Smooth muscle cell (in vitro differentiated cells): ENCODE measurements at regions not wholly inside any gene's neighbourhood (a gene's known extent, or its start where the extent isn't known, plus 50 kb on each side); places are given as distances from the start of the nearest gene placed in this dataset.

Experiments used
- DNase-seq: peaks from one replicate; lab custom pipeline; 2025; ENCODE audit not compliant: unreplicated experiment; lab: John Stamatoyannopoulos, UW
- H2AFZ ChIP-seq: fragments of 200-600 bp; sonication (generic); 2 replicates; pipeline ENCODE4 v1.6.0; 2016; ENCODE audit warnings: antibody characterized with exemption, low read depth, mild to moderate bottlenecking
- H3F3A ChIP-seq: fragments of 200-600 bp; sonication (generic); 2 replicates; pipeline ENCODE4 v1.6.0; 2017; ENCODE audit warnings: antibody characterized with exemption, low read depth
- H3K27ac ChIP-seq: fragments of 200-600 bp; sonication (generic); 2 replicates; pipeline ENCODE4 v1.5.1; 2016; ENCODE audit warnings: low read depth, mild to moderate bottlenecking
- H3K27me3 ChIP-seq: fragments of 200-600 bp; sonication (generic); 2 replicates; pipeline ENCODE4 v1.6.1; 2016; ENCODE audit warnings: low read depth, mild to moderate bottlenecking
- H3K36me3 ChIP-seq: fragments of 200-600 bp; sonication (generic); 2 replicates; pipeline ENCODE4 v1.5.1; 2016; ENCODE audit warnings: low read depth
- H3K4me1 ChIP-seq: fragments of 200-600 bp; sonication (generic); 2 replicates; pipeline ENCODE4 v1.5.1; 2016; ENCODE audit warnings: low read depth
- H3K4me2 ChIP-seq: fragments of 200-600 bp; sonication (generic); 2 replicates; pipeline ENCODE4 v1.6.0; 2016; ENCODE audit warnings: mild to moderate bottlenecking
- H3K4me3 ChIP-seq: fragments of 200-600 bp; sonication (generic); 2 replicates; pipeline ENCODE4 v1.5.1; 2016; ENCODE audit warnings: mild to moderate bottlenecking
- H3K79me2 ChIP-seq: fragments of 200-600 bp; sonication (generic); 2 replicates; pipeline ENCODE4 v1.6.0; 2016; ENCODE audit warnings: low read depth, mild to moderate bottlenecking
- H3K9ac ChIP-seq: fragments of 200-600 bp; sonication (generic); 2 replicates; pipeline ENCODE4 v1.6.0; 2016; ENCODE audit warnings: low read depth
- H3K9me3 ChIP-seq: fragments of 200-600 bp; sonication (generic); replicated peaks from 2 replicates; pipeline ENCODE4 v1.5.1; 2016; ENCODE audit warnings: low read depth
- H4K20me1 ChIP-seq: fragments of 200-600 bp; sonication (generic); 2 replicates; pipeline ENCODE4 v1.6.0; 2016; ENCODE audit warnings: low read depth
- WGBS: methylation state at CpG from one replicate; pipeline ENCODE4 v1.1.7; 2016; ENCODE audit warnings: low lambda C conversion rate; 5-methylcytosine and 5-hydroxymethylcytosine counted together
- TF ChIP-seq, protein P1 (sequence below): fragments of 200-600 bp; sonication (generic); IDR thresholded peaks from 2 replicates; pipeline ENCODE4 v1.5.1; 2017; ENCODE audit warnings: borderline replicate concordance, mild to moderate bottlenecking, antibody characterized with exemption; ENCODE audit not compliant: insufficient read depth, poor library complexity, severe bottlenecking

DNA sequence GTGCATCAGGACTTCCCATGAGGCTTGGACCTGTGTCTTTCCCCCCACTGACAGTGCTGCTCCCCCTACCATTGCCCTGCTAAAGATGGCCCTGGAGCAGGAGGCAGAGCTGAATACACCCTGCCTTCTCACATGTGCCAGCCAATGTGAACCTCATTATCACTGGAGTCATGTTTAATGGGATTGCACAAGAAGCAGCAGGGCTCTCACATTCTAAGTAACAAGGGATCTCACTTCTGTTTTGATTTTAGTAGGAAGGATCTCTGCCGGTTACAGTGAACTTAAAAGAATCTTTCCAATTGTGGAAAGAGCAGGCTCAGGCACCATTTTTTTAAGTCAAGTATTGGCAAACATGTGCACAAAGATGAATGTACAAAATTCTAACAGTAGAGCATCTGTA is 322.1 kb upstream of the MEX3C start:
- 43% methylated on average over 1 of the region's 1 CpG for WGBS
- peak overlapping the region; percentile 17 for H2AFZ ChIP-seq

GRCh38 chr18:51520676-51521180 is 323.2 kb upstream of the MEX3C start:
- no peak overlapping the region for H2AFZ ChIP-seq
- no peak overlapping the region for H3K4me3 ChIP-seq
- H3K4me1 ChIP-seq = no peaks in the 10 kb centered on the region
- 87% methylated on average over 1 of the region's 1 CpG for WGBS
- H3K4me2 ChIP-seq = no peak overlapping the region
- no peaks in the 10 kb centered on the region for H3K9me3 ChIP-seq
- TF ChIP-seq, protein P1, sequence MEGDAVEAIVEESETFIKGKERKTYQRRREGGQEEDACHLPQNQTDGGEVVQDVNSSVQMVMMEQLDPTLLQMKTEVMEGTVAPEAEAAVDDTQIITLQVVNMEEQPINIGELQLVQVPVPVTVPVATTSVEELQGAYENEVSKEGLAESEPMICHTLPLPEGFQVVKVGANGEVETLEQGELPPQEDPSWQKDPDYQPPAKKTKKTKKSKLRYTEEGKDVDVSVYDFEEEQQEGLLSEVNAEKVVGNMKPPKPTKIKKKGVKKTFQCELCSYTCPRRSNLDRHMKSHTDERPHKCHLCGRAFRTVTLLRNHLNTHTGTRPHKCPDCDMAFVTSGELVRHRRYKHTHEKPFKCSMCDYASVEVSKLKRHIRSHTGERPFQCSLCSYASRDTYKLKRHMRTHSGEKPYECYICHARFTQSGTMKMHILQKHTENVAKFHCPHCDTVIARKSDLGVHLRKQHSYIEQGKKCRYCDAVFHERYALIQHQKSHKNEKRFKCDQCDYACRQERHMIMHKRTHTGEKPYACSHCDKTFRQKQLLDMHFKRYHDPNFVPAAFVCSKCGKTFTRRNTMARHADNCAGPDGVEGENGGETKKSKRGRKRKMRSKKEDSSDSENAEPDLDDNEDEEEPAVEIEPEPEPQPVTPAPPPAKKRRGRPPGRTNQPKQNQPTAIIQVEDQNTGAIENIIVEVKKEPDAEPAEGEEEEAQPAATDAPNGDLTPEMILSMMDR = no peak
- H3F3A ChIP-seq = no peaks in the 10 kb centered on the region
- no peak overlapping the region for H3K27ac ChIP-seq
- no peak overlapping the region for H3K9ac ChIP-seq
- H3K36me3 ChIP-seq = no peaks in the 10 kb centered on the region
- H4K20me1 ChIP-seq = no peaks in the 10 kb centered on the region
- H3K79me2 ChIP-seq = no peaks in the 10 kb centered on the region
- H3K27me3 ChIP-seq = no peaks in the 10 kb centered on the region
- DNase-seq = no peak

More for the DNA sequence above, 322.1 kb upstream of the MEX3C start:
- H3K79me2 ChIP-seq = no peaks in the 10 kb centered on the region
- H3K27me3 ChIP-seq = no peaks in the 10 kb centered on the region
- TF ChIP-seq, protein P1 = no peak
- DNase-seq = no peak
- H3K36me3 ChIP-seq = no peaks in the 10 kb centered on the region
- H3K4me2 ChIP-seq = no peak overlapping the region
- no peaks in the 10 kb centered on the region for H3F3A ChIP-seq
- H3K27ac ChIP-seq = no peak overlapping the region
- H3K4me1 ChIP-seq = no peaks in the 10 kb centered on the region
- no peak overlapping the region for H3K4me3 ChIP-seq
- H3K9me3 ChIP-seq = no peaks in the 10 kb centered on the region
- no peaks in the 10 kb centered on the region for H4K20me1 ChIP-seq
- no peak overlapping the region for H3K9ac ChIP-seq

DNA sequence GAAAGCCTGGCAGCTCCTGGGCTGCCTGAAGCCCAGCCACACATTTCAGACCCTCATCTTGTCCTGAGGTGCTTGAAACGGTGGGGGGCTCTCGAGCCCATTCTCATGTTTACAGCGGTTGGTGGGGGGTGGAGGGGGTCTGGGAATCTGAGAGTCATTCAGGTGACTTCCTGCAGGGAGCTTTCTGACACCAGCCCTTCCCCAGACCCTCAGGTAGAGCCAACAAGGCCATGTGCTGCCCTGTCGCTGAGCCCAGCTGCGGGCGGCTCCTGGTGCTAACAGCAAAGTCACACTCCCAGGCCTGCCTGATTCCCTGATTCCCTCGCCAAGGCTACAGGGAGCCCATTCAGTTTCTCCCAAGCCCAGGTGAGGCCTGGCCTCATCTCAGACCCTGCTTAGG is 324.9 kb upstream of the MEX3C start:
- no peak for DNase-seq
- no peaks in the 10 kb centered on the region for H3K9me3 ChIP-seq
- H2AFZ ChIP-seq = no peak overlapping the region
- H3K27me3 ChIP-seq = no peaks in the 10 kb centered on the region
- no peak overlapping the region for H3K4me3 ChIP-seq
- H3K36me3 ChIP-seq = no peaks in the 10 kb centered on the region
- 79% methylated on average over 7 of the region's 7 CpGs for WGBS
- H3K4me1 ChIP-seq = no peaks in the 10 kb centered on the region
- H3K9ac ChIP-seq = no peak overlapping the region
- no peaks in the 10 kb centered on the region for H3K79me2 ChIP-seq
- no peak overlapping the region for H3K4me2 ChIP-seq
- TF ChIP-seq, protein P1 = no peak
- no peak overlapping the region for H3K27ac ChIP-seq
- no peaks in the 10 kb centered on the region for H3F3A ChIP-seq
- no peaks in the 10 kb centered on the region for H4K20me1 ChIP-seq

- Histone ChIP-seq H3K4me3 (no peak overlapping the region), H3K36me3 (no peaks in the 10 kb centered on the region), H2AFZ (no peak overlapping the region), H3K79me2 (no peaks in the 10 kb centered on the region), H3K4me1 (no peaks in the 10 kb centered on the region), H3K27me3 (no peaks in the 10 kb centered on the region), H3K9me3 (no peaks in the 10 kb centered on the region), H3K4me2 (no peak overlapping the region), H3K27ac (no peak overlapping the region), H4K20me1 (no peaks in the 10 kb centered on the region), H3F3A (no peaks in the 10 kb centered on the region), H3K9ac (no peak overlapping the region)
- 76% methylated on average over 3 of the region's 3 CpGs for WGBS
- TF ChIP-seq, protein P1 = no peak
- no peak for DNase-seq
These were observed 325.3 kb upstream of the MEX3C start for GRCh38 chr18:51522821-51523220.
